ENCODE measurements at regions not wholly inside any gene's neighbourhood (a gene's known extent, or its start where the extent isn't known, plus 50 kb on each side); places are given as distances from the start of the nearest gene placed in this dataset.

GRCh38 chr1:193318347-193318746, 131.9 kb upstream of the B3GALT2 start:
- intact Hi-C loops (cut with DNase I) = no loop called here
- DNase-seq (ENCODE audit: low spot score) = no peak

- intact Hi-C loops (cut with DNase I) = no loop called here
- DNase-seq (ENCODE audit: low spot score) = no peak
These were observed 127.1 kb upstream of the B3GALT2 start for GRCh38 chr1:193313354-193314140.

DNA sequence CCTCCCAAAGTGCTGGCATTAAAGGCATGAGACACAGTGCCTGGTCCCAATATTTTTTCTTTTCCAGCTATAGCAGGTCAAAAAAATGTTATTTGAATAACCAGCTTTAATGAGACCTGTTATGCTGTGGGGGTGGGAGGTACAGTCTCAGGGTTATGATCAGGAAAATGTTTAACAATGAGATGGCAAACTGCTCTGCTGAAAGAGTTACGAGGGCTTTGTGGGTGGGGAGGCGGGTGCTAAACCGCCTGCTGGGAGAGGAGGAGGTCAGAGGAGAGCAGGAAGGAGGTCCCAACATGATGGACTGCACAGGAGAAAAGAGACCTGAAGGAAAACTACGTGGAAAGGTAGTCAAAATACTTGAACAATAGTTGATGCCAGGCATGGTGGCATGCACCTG, 126.0 kb upstream of the B3GALT2 start:
- no peak for DNase-seq (ENCODE audit: low spot score)
- intact Hi-C loops (cut with DNase I) = no loop called here

GRCh38 chr1:193311226-193311948, 125.0 kb upstream of the B3GALT2 start:
- intact Hi-C loops (cut with DNase I) = no loop called here
- DNase-seq (ENCODE audit: low spot score) = no peak

DNA sequence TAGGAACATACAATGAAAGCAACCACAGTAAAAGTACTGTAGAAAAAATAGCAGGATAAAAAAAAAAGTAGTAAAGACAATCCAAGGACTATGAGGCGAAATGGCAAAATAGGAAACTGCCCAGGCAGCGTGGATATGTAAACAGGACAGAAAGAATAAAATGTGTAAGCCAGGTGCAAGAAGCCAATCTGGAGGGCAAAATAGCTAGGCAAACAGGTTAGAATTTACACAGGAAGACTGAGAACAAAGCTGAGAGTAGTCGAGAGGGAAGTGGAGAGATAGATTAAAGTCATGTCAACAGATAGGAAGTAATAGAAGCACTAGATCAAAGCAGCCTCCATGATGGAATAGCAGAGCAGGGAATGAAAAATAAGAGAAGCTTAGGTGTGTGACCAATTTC, 124.2 kb upstream of the B3GALT2 start:
- DNase-seq (ENCODE audit: low spot score) = no peak

GRCh38 chr1:193309936-193310475, 123.6 kb upstream of the B3GALT2 start:
- DNase-seq (ENCODE audit: low spot score) = no peak
- intact Hi-C loops (cut with DNase I) = no loop called here

More for the DNA sequence above, 124.2 kb upstream of the B3GALT2 start:
- intact Hi-C loops (cut with DNase I) = no loop called here

DNA sequence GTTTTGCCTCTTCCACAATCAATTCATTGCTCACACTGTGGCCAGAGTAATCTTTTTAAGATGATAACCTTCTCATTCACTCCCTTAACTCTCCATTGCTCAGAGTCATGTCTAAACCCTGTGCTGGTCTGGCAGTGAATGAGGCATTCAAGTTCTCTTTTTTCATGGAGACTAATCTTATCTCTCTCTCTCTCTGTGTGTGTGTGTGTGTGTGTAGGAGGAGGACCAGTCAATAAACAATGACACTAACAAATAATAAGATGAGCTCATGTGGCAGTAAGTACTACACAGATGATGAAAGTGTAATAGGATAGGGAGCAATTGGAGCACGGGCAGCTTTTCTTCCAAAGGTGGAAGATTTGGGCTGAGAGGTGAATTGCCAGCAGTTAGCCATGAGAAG, 122.0 kb upstream of the B3GALT2 start:
- DNase-seq (ENCODE audit: low spot score) = no peak
- intact Hi-C loops (cut with DNase I) = no loop called here

GRCh38 chr1:193306430-193306829, 120.0 kb upstream of the B3GALT2 start:
- no peak for DNase-seq (ENCODE audit: low spot score)
- intact Hi-C loops (cut with DNase I) = no loop called here
